ENCODE measurements at regions not wholly inside any gene's neighbourhood (a gene's known extent, or its start where the extent isn't known, plus 50 kb on each side); places are given as distances from the start of the nearest gene placed in this dataset.

- no peak overlapping the region for H3K27ac ChIP-seq (ENCODE audit: low read depth, low read length, severe bottlenecking)
- WGBS, 2 experiments (ENCODE audit: insufficient coverage in 2 of 2): 90 to 91% methylated on average over 2 of the region's 3 CpGs
- H3K9me3 ChIP-seq (ENCODE audit: control insufficient read depth, low read length): no peaks in the 10 kb centered on the region
- H3K36me3 ChIP-seq (ENCODE audit: control insufficient read depth, insufficient read depth, low read length): no peaks in the 10 kb centered on the region
- H3K4me3 ChIP-seq (ENCODE audit: extremely low read depth, insufficient read depth, low read length, poor library complexity, severe bottlenecking): no peak overlapping the region
- H3K4me1 ChIP-seq (ENCODE audit: control insufficient read depth, insufficient read depth, low read length, poor library complexity, severe bottlenecking): no peaks in the 10 kb centered on the region
Measured at GRCh38 chr4:177964061-177964460, 521.8 kb upstream of the AGA start.

- no CpG with 5 or more reads among the region's 2 CpGs for WGBS, 2 experiments (ENCODE audit: insufficient coverage in 2 of 2)
Measured at GRCh38 chr4:177964693-177965168, 522.5 kb upstream of the AGA start.

GRCh38 chr4:177967328-177967727, 525.1 kb upstream of the AGA start:
- WGBS, 2 experiments (ENCODE audit: insufficient coverage in 2 of 2): 100% methylated on average over 1 of the region's 3 CpGs; no CpG with 5 or more reads in 1 of the 2 experiments
- Histone ChIP-seq H3K36me3 (ENCODE audit: control insufficient read depth, insufficient read depth, low read length) (no peaks in the 10 kb centered on the region), H3K4me3 (ENCODE audit: extremely low read depth, insufficient read depth, low read length, poor library complexity, severe bottlenecking) (no peak overlapping the region), H3K9me3 (ENCODE audit: control insufficient read depth, low read length) (no peaks in the 10 kb centered on the region), H3K27ac (ENCODE audit: low read depth, low read length, severe bottlenecking) (no peak overlapping the region), H3K4me1 (ENCODE audit: control insufficient read depth, insufficient read depth, low read length, poor library complexity, severe bottlenecking) (no peaks in the 10 kb centered on the region)

More at GRCh38 chr4:177964693-177965168, 522.5 kb upstream of the AGA start:
- Histone ChIP-seq H3K4me1 (ENCODE audit: control insufficient read depth, insufficient read depth, low read length, poor library complexity, severe bottlenecking) (no peaks in the 10 kb centered on the region), H3K9me3 (ENCODE audit: control insufficient read depth, low read length) (no peaks in the 10 kb centered on the region), H3K27ac (ENCODE audit: low read depth, low read length, severe bottlenecking) (no peak overlapping the region), H3K4me3 (ENCODE audit: extremely low read depth, insufficient read depth, low read length, poor library complexity, severe bottlenecking) (no peak overlapping the region), H3K36me3 (ENCODE audit: control insufficient read depth, insufficient read depth, low read length) (no peaks in the 10 kb centered on the region)

GRCh38 chr4:177968817-177969442, 526.7 kb upstream of the AGA start:
- no peak overlapping the region for H3K27ac ChIP-seq (ENCODE audit: low read depth, low read length, severe bottlenecking)
- H3K9me3 ChIP-seq (ENCODE audit: control insufficient read depth, low read length): no peaks in the 10 kb centered on the region
- H3K4me3 ChIP-seq (ENCODE audit: extremely low read depth, insufficient read depth, low read length, poor library complexity, severe bottlenecking): no peak overlapping the region
- H3K36me3 ChIP-seq (ENCODE audit: control insufficient read depth, insufficient read depth, low read length): no peaks in the 10 kb centered on the region
- H3K4me1 ChIP-seq (ENCODE audit: control insufficient read depth, insufficient read depth, low read length, poor library complexity, severe bottlenecking): no peaks in the 10 kb centered on the region
- 86 to 88% methylated on average over 2 of the region's 4 CpGs for whole genome bisulfite sequencing, 2 experiments (ENCODE audit: insufficient coverage in 2 of 2)

GRCh38 chr4:177974461-177974860, 532.2 kb upstream of the AGA start:
- no CpG with 5 or more reads among the region's 1 CpG for WGBS, 2 experiments (ENCODE audit: insufficient coverage in 2 of 2)
- Histone ChIP-seq H3K9me3 (ENCODE audit: control insufficient read depth, low read length) (no peaks in the 10 kb centered on the region), H3K4me3 (ENCODE audit: extremely low read depth, insufficient read depth, low read length, poor library complexity, severe bottlenecking) (no peak overlapping the region), H3K36me3 (ENCODE audit: control insufficient read depth, insufficient read depth, low read length) (no peaks in the 10 kb centered on the region), H3K4me1 (ENCODE audit: control insufficient read depth, insufficient read depth, low read length, poor library complexity, severe bottlenecking) (no peaks in the 10 kb centered on the region), H3K27ac (ENCODE audit: low read depth, low read length, severe bottlenecking) (no peak overlapping the region)

- H3K4me1 ChIP-seq (ENCODE audit: control insufficient read depth, insufficient read depth, low read length, poor library complexity, severe bottlenecking): no peaks in the 10 kb centered on the region
- no peak overlapping the region for H3K27ac ChIP-seq (ENCODE audit: low read depth, low read length, severe bottlenecking)
- 77% methylated on average over 1 of the region's 2 CpGs; no CpG with 5 or more reads in 1 of the 2 experiments for WGBS, 2 experiments (ENCODE audit: insufficient coverage in 2 of 2)
- no peaks in the 10 kb centered on the region for H3K36me3 ChIP-seq (ENCODE audit: control insufficient read depth, insufficient read depth, low read length)
- H3K4me3 ChIP-seq (ENCODE audit: extremely low read depth, insufficient read depth, low read length, poor library complexity, severe bottlenecking): no peak overlapping the region
- no peaks in the 10 kb centered on the region for H3K9me3 ChIP-seq (ENCODE audit: control insufficient read depth, low read length)
Measured at GRCh38 chr4:177975315-177975987, 533.2 kb upstream of the AGA start.

GRCh38 chr4:177986236-177986635, 544.0 kb upstream of the AGA start:
- Histone ChIP-seq H3K4me1 (ENCODE audit: control insufficient read depth, insufficient read depth, low read length, poor library complexity, severe bottlenecking) (no peaks in the 10 kb centered on the region), H3K27ac (ENCODE audit: low read depth, low read length, severe bottlenecking) (no peak overlapping the region), H3K4me3 (ENCODE audit: extremely low read depth, insufficient read depth, low read length, poor library complexity, severe bottlenecking) (no peak overlapping the region), H3K9me3 (ENCODE audit: control insufficient read depth, low read length) (no peaks in the 10 kb centered on the region), H3K36me3 (ENCODE audit: control insufficient read depth, insufficient read depth, low read length) (no peaks in the 10 kb centered on the region)
- WGBS, 2 experiments (ENCODE audit: insufficient coverage in 2 of 2): 100% methylated on average over 1 of the region's 1 CpG; no CpG with 5 or more reads in 1 of the 2 experiments

- WGBS, 2 experiments (ENCODE audit: insufficient coverage in 2 of 2): no CpG with 5 or more reads among the region's 1 CpG
- Histone ChIP-seq H3K27ac (ENCODE audit: low read depth, low read length, severe bottlenecking) (no peak overlapping the region), H3K4me3 (ENCODE audit: extremely low read depth, insufficient read depth, low read length, poor library complexity, severe bottlenecking) (no peak overlapping the region)
Measured at GRCh38 chr4:177987896-177988295, 545.7 kb upstream of the AGA start.

GRCh38 chr4:177989503-177990201, 547.4 kb upstream of the AGA start:
- 78 to 84% methylated on average over 2 of the region's 4 CpGs for WGBS, 2 experiments (ENCODE audit: insufficient coverage in 2 of 2)
- H3K4me1 ChIP-seq (ENCODE audit: control insufficient read depth, insufficient read depth, low read length, poor library complexity, severe bottlenecking): no peaks in the 10 kb centered on the region
- no peak overlapping the region for H3K4me3 ChIP-seq (ENCODE audit: extremely low read depth, insufficient read depth, low read length, poor library complexity, severe bottlenecking)
- no peaks in the 10 kb centered on the region for H3K36me3 ChIP-seq (ENCODE audit: control insufficient read depth, insufficient read depth, low read length)
- H3K27ac ChIP-seq (ENCODE audit: low read depth, low read length, severe bottlenecking): no peak overlapping the region
- no peaks in the 10 kb centered on the region for H3K9me3 ChIP-seq (ENCODE audit: control insufficient read depth, low read length)

More at GRCh38 chr4:177987896-177988295, 545.7 kb upstream of the AGA start:
- H3K36me3 ChIP-seq (ENCODE audit: control insufficient read depth, insufficient read depth, low read length): no peaks in the 10 kb centered on the region
- no peaks in the 10 kb centered on the region for H3K4me1 ChIP-seq (ENCODE audit: control insufficient read depth, insufficient read depth, low read length, poor library complexity, severe bottlenecking)
- H3K9me3 ChIP-seq (ENCODE audit: control insufficient read depth, low read length): no peaks in the 10 kb centered on the region

GRCh38 chr4:178003098-178003657, 560.9 kb upstream of the AGA start:
- H3K4me3 ChIP-seq (ENCODE audit: extremely low read depth, insufficient read depth, low read length, poor library complexity, severe bottlenecking): no peak overlapping the region
- no peak overlapping the region for H3K27ac ChIP-seq (ENCODE audit: low read depth, low read length, severe bottlenecking)
- no peaks in the 10 kb centered on the region for H3K4me1 ChIP-seq (ENCODE audit: control insufficient read depth, insufficient read depth, low read length, poor library complexity, severe bottlenecking)
- no CpG with 5 or more reads among the region's 5 CpGs for WGBS, 2 experiments (ENCODE audit: insufficient coverage in 2 of 2)
- H3K36me3 ChIP-seq (ENCODE audit: control insufficient read depth, insufficient read depth, low read length): no peaks in the 10 kb centered on the region
- H3K9me3 ChIP-seq (ENCODE audit: control insufficient read depth, low read length): no peaks in the 10 kb centered on the region

Measured in mesodermal cell (in vitro differentiated cells).